ENCODE measurements at regions not wholly inside any gene's neighbourhood (a gene's known extent, or its start where the extent isn't known, plus 50 kb on each side); places are given as distances from the start of the nearest gene placed in this dataset.

DNA sequence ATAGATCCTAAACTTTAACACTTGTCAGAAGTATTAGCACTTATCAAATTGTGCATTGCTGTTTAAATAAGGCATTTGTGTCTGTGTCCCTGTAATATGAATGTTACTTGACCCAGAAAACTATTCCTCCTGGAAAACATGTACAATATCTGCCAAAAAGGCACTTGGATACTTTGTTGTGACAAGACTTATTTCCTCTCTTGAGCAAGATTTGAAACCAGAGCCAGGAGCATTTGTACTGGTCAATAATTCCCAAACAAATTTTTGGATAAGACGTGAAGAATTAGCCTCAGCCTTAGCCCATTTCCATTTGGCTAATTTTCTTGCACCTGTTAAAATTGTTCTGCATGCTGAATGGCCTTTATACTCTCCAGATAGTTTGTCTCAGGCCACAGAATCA lies 176.3 kb upstream of the GK2 start:
- ATAC-seq (peak in 3 of 4 donors; percentile 27 to 73 (median 54)), DNase-seq (no peak)
- Histone ChIP-seq H3K27me3 (ENCODE audit: insufficient read depth in 3 of 3, low read length in 2 of 3) (no peaks in the 10 kb centered on the region), H3K36me3 (ENCODE audit: insufficient read depth in 1 of 2, low read depth in 1 of 2) (no peaks in the 10 kb centered on the region), H3K4me1 (peaks cover 7% of the 10 kb centered on the region), H3K4me3 (no peak overlapping the region), H3K9me3 (no peaks in the 10 kb centered on the region), H3K27ac (no peak overlapping the region)
- TF ChIP-seq, protein P1, sequence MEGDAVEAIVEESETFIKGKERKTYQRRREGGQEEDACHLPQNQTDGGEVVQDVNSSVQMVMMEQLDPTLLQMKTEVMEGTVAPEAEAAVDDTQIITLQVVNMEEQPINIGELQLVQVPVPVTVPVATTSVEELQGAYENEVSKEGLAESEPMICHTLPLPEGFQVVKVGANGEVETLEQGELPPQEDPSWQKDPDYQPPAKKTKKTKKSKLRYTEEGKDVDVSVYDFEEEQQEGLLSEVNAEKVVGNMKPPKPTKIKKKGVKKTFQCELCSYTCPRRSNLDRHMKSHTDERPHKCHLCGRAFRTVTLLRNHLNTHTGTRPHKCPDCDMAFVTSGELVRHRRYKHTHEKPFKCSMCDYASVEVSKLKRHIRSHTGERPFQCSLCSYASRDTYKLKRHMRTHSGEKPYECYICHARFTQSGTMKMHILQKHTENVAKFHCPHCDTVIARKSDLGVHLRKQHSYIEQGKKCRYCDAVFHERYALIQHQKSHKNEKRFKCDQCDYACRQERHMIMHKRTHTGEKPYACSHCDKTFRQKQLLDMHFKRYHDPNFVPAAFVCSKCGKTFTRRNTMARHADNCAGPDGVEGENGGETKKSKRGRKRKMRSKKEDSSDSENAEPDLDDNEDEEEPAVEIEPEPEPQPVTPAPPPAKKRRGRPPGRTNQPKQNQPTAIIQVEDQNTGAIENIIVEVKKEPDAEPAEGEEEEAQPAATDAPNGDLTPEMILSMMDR (IDR thresholded peaks at IDR 0.05): no peak
- intact Hi-C loops (cut with DNase I): no loop called here
- 20 to 34% (median 29%) methylated on average over 1 of the region's 1 CpG for WGBS, 3 donors

DNA sequence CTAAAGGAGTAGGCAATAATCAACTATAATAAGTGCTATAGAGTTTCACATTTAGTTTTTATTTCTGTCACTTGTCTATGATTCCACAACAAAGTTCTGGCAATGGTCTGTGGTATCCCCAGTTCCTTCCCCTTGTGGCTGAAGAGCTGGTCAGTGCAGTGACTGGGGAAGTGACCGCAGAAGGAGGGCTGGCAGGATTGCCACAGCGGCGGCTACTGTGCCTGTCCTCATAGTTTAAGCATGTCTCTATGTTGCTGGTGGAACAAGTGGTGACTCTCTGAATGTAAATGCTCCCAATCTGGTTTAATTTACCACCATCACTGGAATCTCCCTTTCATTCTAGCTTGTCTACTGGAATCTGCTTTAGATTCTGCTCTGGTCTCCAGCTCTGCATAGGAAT lies 170.6 kb upstream of the GK2 start:
- Histone ChIP-seq H3K27me3 (ENCODE audit: insufficient read depth in 3 of 3, low read length in 2 of 3) (no peaks in the 10 kb centered on the region), H3K9me3 (no peaks in the 10 kb centered on the region), H3K27ac (no peak overlapping the region), H3K4me1 (no peaks in the 10 kb centered on the region), H3K4me3 (no peak overlapping the region), H3K36me3 (ENCODE audit: insufficient read depth in 1 of 2, low read depth in 1 of 2) (no peaks in the 10 kb centered on the region)
- TF ChIP-seq, protein P1 (IDR thresholded peaks at IDR 0.05): no peak
- DNase-seq (no peak), ATAC-seq (no peak)
- WGBS, 3 donors: 76 to 95% (median 87%) methylated on average over 3 of the region's 3 CpGs
- intact Hi-C loops (cut with DNase I): loop anchor here in 1 of 2 donors (10.0 kb wide), 2 partner anchors 534 to 624 kb away; no protein-coding TSS in a partner anchor

DNA sequence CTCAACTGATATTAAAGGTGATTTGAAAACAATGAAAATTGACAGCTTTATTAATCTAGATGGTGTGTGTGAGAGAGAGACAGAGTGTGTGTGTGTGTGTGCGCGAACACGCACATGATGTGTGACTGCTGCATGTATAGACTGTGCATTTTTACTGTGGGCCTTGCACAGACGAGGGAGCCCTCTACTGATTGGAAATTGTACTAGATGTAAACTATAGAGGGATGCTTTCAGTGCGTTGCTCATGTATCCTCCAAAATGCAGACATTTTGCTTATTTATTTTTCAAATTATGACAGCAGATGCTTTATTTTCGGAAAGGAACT lies 168.4 kb upstream of the GK2 start:
- peak in 1 of 4 donors; percentile 56 for ATAC-seq
- Histone ChIP-seq H3K4me1 (no peaks in the 10 kb centered on the region), H3K9me3 (no peaks in the 10 kb centered on the region), H3K27me3 (ENCODE audit: insufficient read depth in 3 of 3, low read length in 2 of 3) (no peaks in the 10 kb centered on the region), H3K36me3 (ENCODE audit: insufficient read depth in 1 of 2, low read depth in 1 of 2) (no peaks in the 10 kb centered on the region), H3K27ac (no peak overlapping the region), H3K4me3 (no peak overlapping the region)
- DNase-seq: no peak
- 56 to 65% (median 59%) methylated on average over 6 of the region's 6 CpGs for WGBS, 3 donors
- TF ChIP-seq, protein P1 (IDR thresholded peaks at IDR 0.05): peak; percentile 15
- intact Hi-C loops (cut with DNase I): loop anchor here in 1 of 2 donors (10.0 kb wide), 2 partner anchors 532 to 622 kb away; no protein-coding TSS in a partner anchor

DNA sequence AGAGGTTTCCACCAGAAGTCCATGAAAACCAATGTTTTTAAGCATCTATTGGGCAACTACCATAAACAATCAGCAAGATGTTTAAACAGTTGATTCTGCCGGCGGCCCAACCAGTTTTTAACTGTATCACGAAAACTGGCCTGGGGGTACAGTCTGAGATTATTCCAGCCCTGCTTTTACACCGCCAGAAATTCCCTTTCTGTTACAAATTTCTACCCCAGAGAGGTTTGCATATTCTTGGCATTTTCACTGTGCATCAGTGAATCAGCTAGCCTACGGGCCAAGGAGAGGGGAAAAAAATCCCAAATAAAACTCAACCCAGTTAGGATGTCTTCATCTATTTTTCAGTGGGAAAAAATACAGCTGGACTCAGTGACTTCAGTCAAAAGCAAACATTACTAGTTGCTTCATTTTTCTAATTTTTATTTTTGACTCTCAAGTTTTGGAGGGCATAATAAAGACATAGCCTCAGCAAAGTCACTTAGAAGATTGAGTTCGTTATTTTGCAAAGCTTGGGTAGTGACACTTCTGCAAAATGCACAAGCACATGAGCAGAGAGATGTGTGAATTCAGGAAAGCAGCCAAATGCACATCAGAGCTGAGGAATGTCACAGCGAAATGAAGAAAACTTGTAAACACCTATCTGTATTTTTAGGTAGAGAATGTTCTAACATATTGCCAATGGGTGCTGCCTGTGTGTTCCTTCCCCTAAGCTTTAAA lies 167.8 kb upstream of the GK2 start:
- no peaks in the 10 kb centered on the region for H3K9me3 ChIP-seq
- peak in 2 of 4 donors; percentile 32 to 76 for ATAC-seq
- no peaks in the 10 kb centered on the region for H3K4me1 ChIP-seq
- no peaks in the 10 kb centered on the region for H3K27me3 ChIP-seq (ENCODE audit: insufficient read depth in 3 of 3, low read length in 2 of 3)
- 46 to 58% (median 51%) methylated on average over 7 of the region's 7 CpGs for WGBS, 3 donors
- intact Hi-C loops (cut with DNase I): loop anchor here in 1 of 2 donors (10.0 kb wide), 2 partner anchors 531 to 621 kb away; no protein-coding TSS in a partner anchor
- no peaks in the 10 kb centered on the region for H3K36me3 ChIP-seq (ENCODE audit: insufficient read depth in 1 of 2, low read depth in 1 of 2)
- DNase-seq: peak in 1 of 2 donors; percentile 56
- H3K27ac ChIP-seq: no peak overlapping the region
- TF ChIP-seq, protein P1 (IDR thresholded peaks at IDR 0.05): no peak
- H3K4me3 ChIP-seq: no peak overlapping the region
